PC-9 (cell line): ENCODE measurements at regions not wholly inside any gene's neighbourhood (a gene's known extent, or its start where the extent isn't known, plus 50 kb on each side); places are given as distances from the start of the nearest gene placed in this dataset.

ENCODE experiments used
- BruUV-seq: library from RNA; stranded (reverse); fragments of 400-500 nt; replicated peaks from 2 replicates; lab custom pipeline; 2021; lab: Mats Ljungman, UMichigan
- CTCF ChIA-PET: fragments of 300-600 bp; sonication (Branson Sonifier 250); formaldehyde crosslinking; loops from one replicate; lab custom pipeline; 2022; ENCODE audit warnings: antibody characterized with exemption; lab: Charles Lee
- POLR2A ChIA-PET: fragments of 300-600 bp; sonication (Branson Sonifier 250); formaldehyde crosslinking; loops from one replicate; lab custom pipeline; 2022; ENCODE audit warnings: antibody characterized with exemption; ENCODE audit not compliant: unreplicated experiment; lab: Charles Lee
- DNase-seq, 2 experiments: peaks; one replicate each; pipeline versions ENCODE4 v3.0.0 to v3.0.0-alpha.2; 2015 to 2022; ENCODE audit warnings: mixed read lengths in 1 of 2
- H2AFZ ChIP-seq: fragments of 200-600 bp; sonication (generic); 2 replicates; pipeline ENCODE4 v1.8.1; 2017; ENCODE audit warnings: antibody characterized with exemption
- H3F3A ChIP-seq: fragments of 200-600 bp; sonication (generic); 2 replicates; pipeline ENCODE4 v1.8.1; 2017; ENCODE audit warnings: antibody characterized with exemption, mild to moderate bottlenecking, low read depth; ENCODE audit not compliant: insufficient read depth
- H3K27ac ChIP-seq: fragments of 200-600 bp; sonication (generic); 2 replicates; pipeline ENCODE4 v1.6.1; 2016; ENCODE audit warnings: mixed run types
- H3K27me3 ChIP-seq: fragments of 200-600 bp; sonication (generic); 2 replicates; pipeline ENCODE4 v1.6.1; 2016; ENCODE audit warnings: low read depth, mixed run types; ENCODE audit not compliant: insufficient read depth
- H3K36me3 ChIP-seq: fragments of 200-600 bp; sonication (generic); 2 replicates; pipeline ENCODE4 v1.6.1; 2016; ENCODE audit warnings: low read depth, mixed run types
- H3K4me1 ChIP-seq: fragments of 200-600 bp; sonication (generic); replicated peaks from 2 replicates; pipeline ENCODE4 v1.6.1; 2016; ENCODE audit warnings: mixed run types; ENCODE audit not compliant: insufficient read depth
- H3K4me2 ChIP-seq: fragments of 200-600 bp; sonication (generic); 2 replicates; pipeline ENCODE4 v1.6.1; 2017; ENCODE audit warnings: mixed run types
- H3K4me3 ChIP-seq: fragments of 200-600 bp; sonication (generic); 2 replicates; pipeline ENCODE4 v1.6.1; 2016; ENCODE audit warnings: mixed run types
- H3K79me2 ChIP-seq: fragments of 200-600 bp; sonication (generic); 2 replicates; pipeline ENCODE4 v1.6.1; 2017; ENCODE audit warnings: low read depth, mixed run types
- H3K9me2 ChIP-seq: fragments of 200-600 bp; sonication (generic); 2 replicates; pipeline ENCODE4 v1.8.1; 2017; ENCODE audit warnings: mild to moderate bottlenecking; ENCODE audit not compliant: insufficient read depth
- H3K9me3 ChIP-seq: fragments of 200-600 bp; sonication (generic); 2 replicates; pipeline ENCODE4 v1.8.1; 2016; ENCODE audit warnings: low read depth; ENCODE audit not compliant: insufficient read depth
- H4K20me1 ChIP-seq: fragments of 200-600 bp; sonication (generic); 2 replicates; pipeline ENCODE4 v1.8.1; 2017; ENCODE audit not compliant: insufficient read depth
- EZH2 ChIP-seq: fragments of 200-600 bp; sonication (generic); IDR thresholded peaks from 2 replicates; pipeline ENCODE4 v1.8.0; 2017; ENCODE audit warnings: antibody characterized with exemption, low read depth
- intact Hi-C: fragments of 100-400 bp; cut with micrococcal nuclease; formaldehyde crosslinking; loops from one replicate; pipeline ENCODE4 v1.10.0; 2022; ENCODE audit not compliant: unreplicated experiment
- TF ChIP-seq, protein P1 (sequence below): fragments of 200-600 bp; sonication (generic); conservative IDR thresholded peaks from 2 replicates; pipeline ENCODE4 v1.6.1; 2017; ENCODE audit warnings: mixed run types, antibody characterized with exemption, mild to moderate bottlenecking, moderate library complexity

DNA sequence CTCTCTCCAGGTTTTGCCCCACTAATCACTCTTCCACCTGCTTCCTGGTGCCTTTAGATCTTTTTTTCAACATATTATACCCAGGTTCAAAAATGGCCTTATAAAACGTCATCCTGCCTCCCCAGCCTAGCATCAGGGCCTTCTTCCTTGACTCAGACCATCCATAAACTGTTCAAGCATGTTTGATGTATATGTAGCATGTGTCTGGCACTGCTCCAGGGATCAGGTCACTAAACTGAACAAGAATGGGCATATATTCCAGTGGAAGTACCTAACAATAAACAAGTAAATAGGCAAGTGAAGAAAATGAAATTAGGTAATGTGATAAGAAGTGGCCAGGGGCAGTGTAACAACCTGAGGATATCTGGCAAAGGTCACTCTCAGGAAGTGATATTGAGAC is 141.2 kb downstream of the TRIB2 start:
- no peaks in the 10 kb centered on the region for H3K9me2 ChIP-seq
- H3K27me3 ChIP-seq = no peaks in the 10 kb centered on the region
- DNase-seq = peak in 1 of 2 experiments; percentile 59
- H3K9me3 ChIP-seq = peaks cover 17% of the 10 kb centered on the region; the same call in 1 of the 2 replicates
- no TSS peak for BruUV-seq
- H3K36me3 ChIP-seq = no peaks in the 10 kb centered on the region
- H3K4me2 ChIP-seq = peak overlapping the region; percentile 71
- H4K20me1 ChIP-seq = no peaks in the 10 kb centered on the region
- no peak overlapping the region for H3K4me3 ChIP-seq
- no peak for TF ChIP-seq EZH2
- TF ChIP-seq, protein P1, sequence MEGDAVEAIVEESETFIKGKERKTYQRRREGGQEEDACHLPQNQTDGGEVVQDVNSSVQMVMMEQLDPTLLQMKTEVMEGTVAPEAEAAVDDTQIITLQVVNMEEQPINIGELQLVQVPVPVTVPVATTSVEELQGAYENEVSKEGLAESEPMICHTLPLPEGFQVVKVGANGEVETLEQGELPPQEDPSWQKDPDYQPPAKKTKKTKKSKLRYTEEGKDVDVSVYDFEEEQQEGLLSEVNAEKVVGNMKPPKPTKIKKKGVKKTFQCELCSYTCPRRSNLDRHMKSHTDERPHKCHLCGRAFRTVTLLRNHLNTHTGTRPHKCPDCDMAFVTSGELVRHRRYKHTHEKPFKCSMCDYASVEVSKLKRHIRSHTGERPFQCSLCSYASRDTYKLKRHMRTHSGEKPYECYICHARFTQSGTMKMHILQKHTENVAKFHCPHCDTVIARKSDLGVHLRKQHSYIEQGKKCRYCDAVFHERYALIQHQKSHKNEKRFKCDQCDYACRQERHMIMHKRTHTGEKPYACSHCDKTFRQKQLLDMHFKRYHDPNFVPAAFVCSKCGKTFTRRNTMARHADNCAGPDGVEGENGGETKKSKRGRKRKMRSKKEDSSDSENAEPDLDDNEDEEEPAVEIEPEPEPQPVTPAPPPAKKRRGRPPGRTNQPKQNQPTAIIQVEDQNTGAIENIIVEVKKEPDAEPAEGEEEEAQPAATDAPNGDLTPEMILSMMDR = no peak
- intact Hi-C loops = loop anchor here (1.0 to 2.0 kb wide), 2 partner anchors 27 to 73 kb away; no protein-coding TSS in a partner anchor
- no peak overlapping the region for H2AFZ ChIP-seq
- peak overlapping the region; percentile 92 for H3K27ac ChIP-seq
- H3K4me1 ChIP-seq = peaks cover 46% of the 10 kb centered on the region
- no peaks in the 10 kb centered on the region for H3K79me2 ChIP-seq
- ChIA-PET CTCF (no interaction called here), POLR2A (no interaction called here)
- peaks cover 28% of the 10 kb centered on the region for H3F3A ChIP-seq

DNA sequence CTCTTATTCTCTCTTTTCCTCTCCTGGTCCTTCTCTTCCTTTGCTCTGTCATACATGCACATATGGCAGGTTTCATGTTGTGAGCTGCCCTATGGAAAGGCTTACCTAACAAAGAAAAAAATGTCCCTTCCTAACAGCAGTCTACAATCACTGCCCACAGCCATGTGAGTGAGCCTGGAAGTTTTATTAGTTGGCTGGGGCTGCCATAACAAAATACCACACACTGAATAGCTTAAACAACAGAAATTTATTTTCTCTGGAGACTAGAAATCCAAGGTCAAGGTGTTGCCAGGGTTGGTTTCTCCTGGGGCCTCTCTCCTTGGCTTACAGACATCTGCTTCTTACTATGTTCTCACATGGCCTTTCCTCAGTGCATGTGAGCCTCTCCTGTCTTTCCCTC is 142.1 kb downstream of the TRIB2 start:
- ChIA-PET CTCF (no interaction called here), POLR2A (no interaction called here)
- Histone ChIP-seq H3K4me1 (peaks cover 46% of the 10 kb centered on the region), H3K79me2 (no peaks in the 10 kb centered on the region), H4K20me1 (no peaks in the 10 kb centered on the region), H3K27me3 (no peaks in the 10 kb centered on the region), H3K4me3 (no peak overlapping the region), H3K27ac (peak overlapping the region; percentile 92), H3K36me3 (no peaks in the 10 kb centered on the region), H3K4me2 (peak overlapping the region; percentile 71), H3F3A (peaks cover 28% of the 10 kb centered on the region), H2AFZ (no peak overlapping the region), H3K9me3 (peaks cover 17% of the 10 kb centered on the region; the same call in 1 of the 2 replicates), H3K9me2 (no peaks in the 10 kb centered on the region)
- no peak for TF ChIP-seq EZH2
- TF ChIP-seq, protein P1 = no peak
- intact Hi-C loops = no loop called here
- BruUV-seq = no TSS peak
- DNase-seq = no peak

DNA sequence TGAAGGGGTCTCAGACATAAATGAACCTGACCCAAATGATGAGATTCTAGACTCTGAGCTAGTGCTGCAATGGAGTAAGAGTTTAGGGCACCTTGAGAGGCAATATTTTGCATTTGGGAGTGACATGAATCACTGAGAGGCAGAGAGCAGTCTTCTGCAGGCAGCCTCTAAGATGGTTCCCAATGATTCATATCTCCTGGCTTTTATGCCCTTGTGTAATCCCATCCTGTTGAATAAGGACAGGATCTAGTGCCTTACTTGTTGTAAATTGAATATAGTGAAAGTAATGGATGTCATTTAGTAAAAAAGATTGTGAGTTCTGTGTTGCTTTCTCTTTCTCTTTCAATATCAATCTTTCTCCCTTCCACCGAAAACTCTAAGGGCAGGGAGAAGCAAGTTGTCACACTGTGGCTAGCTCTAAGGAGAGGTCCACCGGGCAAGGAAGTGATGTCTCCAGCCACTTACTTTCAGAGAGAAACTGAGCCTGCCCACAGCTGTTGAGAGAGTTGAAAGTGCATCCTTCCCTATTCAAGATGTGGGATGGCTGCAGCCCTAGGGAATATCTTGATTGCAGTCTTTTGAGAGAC is 144.7 kb downstream of the TRIB2 start:
- no peaks in the 10 kb centered on the region for H3K27me3 ChIP-seq
- no peaks in the 10 kb centered on the region for H4K20me1 ChIP-seq
- ChIA-PET POLR2A (no interaction called here), CTCF (no interaction called here)
- no peaks in the 10 kb centered on the region for H3K36me3 ChIP-seq
- H3K4me2 ChIP-seq = no peak overlapping the region
- no TSS peak for BruUV-seq
- TF ChIP-seq, protein P1 = no peak
- TF ChIP-seq EZH2 = no peak
- H3K4me3 ChIP-seq = no peak overlapping the region
- H2AFZ ChIP-seq = no peak overlapping the region; the same call in 1 of the 2 replicates
- no peak overlapping the region for H3K27ac ChIP-seq
- H3K79me2 ChIP-seq = no peaks in the 10 kb centered on the region
- H3K9me3 ChIP-seq = peaks cover 24% of the 10 kb centered on the region
- no peaks in the 10 kb centered on the region for H3K9me2 ChIP-seq
- peaks cover 24% of the 10 kb centered on the region for H3F3A ChIP-seq
- intact Hi-C loops = no loop called here
- peaks cover 37% of the 10 kb centered on the region for H3K4me1 ChIP-seq
- peak in 1 of 2 experiments; percentile 43 for DNase-seq
